D341Med (cell line): ENCODE measurements at regions not wholly inside any gene's neighbourhood (a gene's known extent, or its start where the extent isn't known, plus 50 kb on each side); places are given as distances from the start of the nearest gene placed in this dataset.

ENCODE experiments used
- DNase-seq: peaks from one replicate; pipeline ENCODE4 v3.0.0; 2012; ENCODE audit warnings: low spot score

GRCh38 chr13:83940742-83941141 is 58.5 kb upstream of the SLITRK1 start:
- no peak for DNase-seq

GRCh38 chr13:83937579-83937978 is 55.3 kb upstream of the SLITRK1 start:
- DNase-seq: no peak

- no peak for DNase-seq
These were observed 53.3 kb upstream of the SLITRK1 start for GRCh38 chr13:83935566-83935965.
